SK-N-SH treated with all-trans-retinoic acid at 6 μM for 48 hours (cell line): ENCODE measurements at regions not wholly inside any gene's neighbourhood (a gene's known extent, or its start where the extent isn't known, plus 50 kb on each side); places are given as distances from the start of the nearest gene placed in this dataset.

Experiments used
- CSRNP3 ChIP-seq: fragments of 250-450 bp; sonication (Bioruptor Pico); IDR thresholded peaks from 2 replicates; pipeline ENCODE4 v1.5.1; 2021; ENCODE audit warnings: mild to moderate bottlenecking, moderate library complexity
- PATZ1 ChIP-seq: fragments of 250-450 bp; sonication (Bioruptor Pico); IDR thresholded peaks from 2 replicates; pipeline ENCODE4 v1.8.0; 2020; ENCODE audit warnings: mild to moderate bottlenecking, moderate library complexity, borderline replicate concordance
- POU6F1 ChIP-seq: fragments of 250-450 bp; sonication (Bioruptor Pico); IDR thresholded peaks from 2 replicates; pipeline ENCODE4 v1.8.0; 2021; ENCODE audit warnings: low read depth, mild to moderate bottlenecking, moderate library complexity, borderline replicate concordance
- RARB ChIP-seq: fragments of 250-450 bp; sonication (Bioruptor Pico); IDR thresholded peaks from 2 replicates; pipeline ENCODE4 v1.8.0; 2021; ENCODE audit warnings: mild to moderate bottlenecking, moderate library complexity
- ZNF8 ChIP-seq: fragments of 450-650 bp; formaldehyde crosslinking; IDR thresholded peaks from 2 replicates; pipeline ENCODE4 v1.5.0; 2020; ENCODE audit warnings: mild to moderate bottlenecking, moderate library complexity

GRCh38 chr2:193228276-193228675 lies 1033.5 kb upstream of the TMEFF2 start:
- no peak for TF ChIP-seq CSRNP3
- no peak for TF ChIP-seq PATZ1 (CRISPR knock-in tag)
- no peak for TF ChIP-seq ZNF8
- TF ChIP-seq POU6F1 = no peak
- no peak for TF ChIP-seq RARB (CRISPR knock-in tag)
